ENCODE measurements at regions not wholly inside any gene's neighbourhood (a gene's known extent, or its start where the extent isn't known, plus 50 kb on each side); places are given as distances from the start of the nearest gene placed in this dataset.

- Histone ChIP-seq H3K27me3 (ENCODE audit: control insufficient read depth in 2 of 2, insufficient read depth in 2 of 2, low read length in 2 of 2) (no peaks in the 10 kb centered on the region), H4K20me1 (replicated peaks; ENCODE audit: control insufficient read depth, extremely low read depth, insufficient read depth, low read length) (no peaks in the 10 kb centered on the region)
Observed at GRCh38 chr2:175539122-175539521, 357.6 kb upstream of the ATP5MC3 start.

More at GRCh38 chr2:175539122-175539521, 357.6 kb upstream of the ATP5MC3 start:
- no peak overlapping the region for H3K9ac ChIP-seq (replicated peaks; ENCODE audit: extremely low read depth, insufficient read depth, low read length)
- DNase-seq (ENCODE audit: low read depth, low spot score) = no peak
- no peaks in the 10 kb centered on the region for H3K36me3 ChIP-seq (ENCODE audit: control insufficient read depth in 2 of 2, extremely low read depth in 1 of 2, insufficient read depth in 2 of 2, low read length in 2 of 2)
- no peaks in the 10 kb centered on the region for H3K79me2 ChIP-seq (ENCODE audit: control insufficient read depth, insufficient read depth, low read length)
- no peak for FAIRE-seq
- ChIA-PET CTCF (no interaction called here), POLR2A (no interaction called here)
- TF ChIP-seq FOS (IDR thresholded peaks at IDR 0.05; ENCODE audit: borderline replicate concordance, insufficient read depth, low read length) (no peak), POLR2AphosphoS5 (IDR thresholded peaks at IDR 0.05; ENCODE audit: insufficient read depth, low read depth, low read length) (no peak), EZH2 (IDR thresholded peaks at IDR 0.05; ENCODE audit: borderline replicate concordance, low read depth, low read length, severe bottlenecking) (no peak), CTCF (IDR thresholded peaks at IDR 0.05; ENCODE audit: extremely low read depth in 1 of 2, insufficient read depth in 1 of 2, low read depth in 1 of 2, low read length in 2 of 2) (no peak), GATA2 (IDR thresholded peaks at IDR 0.05; ENCODE audit: insufficient read depth, insufficient read length, low read depth, low read length) (no peak), JUN (IDR thresholded peaks at IDR 0.05; ENCODE audit: borderline replicate concordance, insufficient read depth, insufficient read length, low read depth) (no peak), POLR2A (IDR thresholded peaks at IDR 0.05; ENCODE audit: low read depth, low read length) (no peak), MYC (IDR thresholded peaks at IDR 0.05; ENCODE audit: low read depth, low read length) (no peak), MAX (IDR thresholded peaks at IDR 0.05; ENCODE audit: insufficient read depth, insufficient read length) (no peak)
- intact Hi-C loops (cut with micrococcal nuclease) = no loop called here
- no peak overlapping the region for H3K27ac ChIP-seq (ENCODE audit: insufficient read depth, low read depth, low read length)
- H3K4me1 ChIP-seq (ENCODE audit: control insufficient read depth, extremely low read depth, insufficient read depth, low read length) = no peaks in the 10 kb centered on the region
- H3K4me3 ChIP-seq (replicated peaks in 1 of 3; ENCODE audit: insufficient read depth in 1 of 3, low read depth in 1 of 3, low read length in 3 of 3) = no peak overlapping the region
- H3K9me1 ChIP-seq (replicated peaks; ENCODE audit: control insufficient read depth, extremely low read depth, insufficient read depth, low read length) = no peaks in the 10 kb centered on the region
- dilution Hi-C loops (cut with MboI; ENCODE audit: extremely low pct_ligation_motif_present, low sequenced_read_pairs) = no loop called here
- no peaks in the 10 kb centered on the region for H3K9me3 ChIP-seq (replicated peaks; ENCODE audit: control insufficient read depth, insufficient read depth, low read length)
- BruUV-seq (replicated peaks) = no TSS peak
- H2AFZ ChIP-seq (ENCODE audit: low read depth, low read length) = no peak overlapping the region
- no peak overlapping the region for H3K4me2 ChIP-seq (ENCODE audit: insufficient read depth, low read length)

Data from endothelial cell of umbilical vein (primary cell).